ENCODE measurements at regions not wholly inside any gene's neighbourhood (a gene's known extent, or its start where the extent isn't known, plus 50 kb on each side); places are given as distances from the start of the nearest gene placed in this dataset.

DNA sequence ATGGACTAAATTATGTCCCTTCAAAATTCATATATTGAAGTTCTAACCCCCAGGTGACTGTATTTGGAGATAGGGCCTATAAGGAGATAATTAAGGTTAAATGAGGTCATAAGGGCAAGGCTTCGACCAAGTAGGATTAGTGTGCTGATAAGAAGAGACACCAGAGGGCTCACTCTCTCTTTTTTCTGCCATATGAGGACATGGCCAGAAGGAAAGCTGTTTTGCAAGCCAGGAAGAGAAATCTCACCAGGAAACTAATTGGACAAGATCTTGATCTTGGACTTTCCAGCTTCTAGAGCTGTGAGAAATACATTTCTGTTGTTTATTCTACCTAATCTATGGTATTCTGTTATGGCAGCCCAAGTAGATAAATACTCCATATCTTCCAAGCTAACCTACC, 503.6 kb upstream of the NAALADL2 start:
- no peaks in the 10 kb centered on the region for H3K27me3 ChIP-seq (ENCODE audit: control insufficient read depth in 2 of 2, insufficient read depth in 2 of 2, low read length in 2 of 2)
- BruUV-seq (replicated peaks) = no TSS peak
- H3K27ac ChIP-seq (ENCODE audit: insufficient read depth, low read depth, low read length) = no peak overlapping the region
- H2AFZ ChIP-seq (ENCODE audit: low read depth, low read length) = no peak overlapping the region
- no peaks in the 10 kb centered on the region for H3K36me3 ChIP-seq (ENCODE audit: control insufficient read depth in 2 of 2, extremely low read depth in 1 of 2, insufficient read depth in 2 of 2, low read length in 2 of 2)
- ChIA-PET CTCF (interaction anchor here (0.7 to 1.2 kb wide), 6 partner anchors 8 to 791 kb away, joined by 3 to 4 read pairs (median 3); no protein-coding TSS in a partner anchor), POLR2A (no interaction called here)
- dilution Hi-C loops (cut with MboI; ENCODE audit: extremely low pct_ligation_motif_present, low sequenced_read_pairs) (no loop called here), intact Hi-C loops (cut with micrococcal nuclease) (no loop called here)
- no peaks in the 10 kb centered on the region for H3K9me1 ChIP-seq (replicated peaks; ENCODE audit: control insufficient read depth, extremely low read depth, insufficient read depth, low read length)
- H4K20me1 ChIP-seq (replicated peaks; ENCODE audit: control insufficient read depth, extremely low read depth, insufficient read depth, low read length) = no peaks in the 10 kb centered on the region
- no peaks in the 10 kb centered on the region for H3K4me1 ChIP-seq (ENCODE audit: control insufficient read depth, extremely low read depth, insufficient read depth, low read length)
- no peaks in the 10 kb centered on the region for H3K79me2 ChIP-seq (ENCODE audit: control insufficient read depth, insufficient read depth, low read length)
- FAIRE-seq (no peak), DNase-seq (ENCODE audit: low read depth, low spot score) (peak; percentile 6)
- H3K9me3 ChIP-seq (replicated peaks; ENCODE audit: control insufficient read depth, insufficient read depth, low read length) = no peaks in the 10 kb centered on the region
- H3K4me2 ChIP-seq (ENCODE audit: insufficient read depth, low read length) = no peak overlapping the region
- no peak overlapping the region for H3K4me3 ChIP-seq (replicated peaks in 1 of 3; ENCODE audit: insufficient read depth in 1 of 3, low read depth in 1 of 3, low read length in 3 of 3)
- H3K9ac ChIP-seq (replicated peaks; ENCODE audit: extremely low read depth, insufficient read depth, low read length) = no peak overlapping the region
- TF ChIP-seq POLR2AphosphoS5 (IDR thresholded peaks at IDR 0.05; ENCODE audit: insufficient read depth, low read depth, low read length) = no peak
- TF ChIP-seq CTCF (IDR thresholded peaks at IDR 0.05; ENCODE audit: extremely low read depth in 1 of 2, insufficient read depth in 1 of 2, low read depth in 1 of 2, low read length in 2 of 2) = peak in 1 of 2 donors; percentile 0

DNA sequence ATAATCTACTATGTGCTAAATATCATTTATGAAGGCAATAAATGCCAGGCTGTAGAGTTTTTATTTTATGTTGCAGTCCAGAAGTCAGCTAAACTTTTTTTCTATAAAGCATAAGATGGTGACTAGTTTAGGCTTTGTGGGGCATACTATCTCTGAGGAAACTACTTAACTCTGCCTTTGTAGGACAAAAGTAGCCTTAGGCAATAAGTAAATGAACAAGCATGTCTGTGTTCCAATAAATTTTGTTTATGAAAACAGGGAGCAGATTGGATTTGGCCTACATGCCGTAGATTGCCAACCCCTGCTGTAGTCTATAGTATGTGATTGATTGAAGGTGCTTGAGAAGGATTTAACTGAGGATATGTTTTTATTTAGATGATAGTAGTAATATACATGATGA, 502.5 kb upstream of the NAALADL2 start:
- no TSS peak for BruUV-seq (replicated peaks)
- H3K36me3 ChIP-seq (ENCODE audit: control insufficient read depth in 2 of 2, extremely low read depth in 1 of 2, insufficient read depth in 2 of 2, low read length in 2 of 2) = no peaks in the 10 kb centered on the region
- H3K9ac ChIP-seq (replicated peaks; ENCODE audit: extremely low read depth, insufficient read depth, low read length) = no peak overlapping the region
- no peak for FAIRE-seq
- POLR2A ChIA-PET = no interaction called here
- TF ChIP-seq MYC (IDR thresholded peaks at IDR 0.05; ENCODE audit: low read depth, low read length) (no peak), POLR2AphosphoS5 (IDR thresholded peaks at IDR 0.05; ENCODE audit: insufficient read depth, low read depth, low read length) (no peak), CTCF (IDR thresholded peaks at IDR 0.05; ENCODE audit: extremely low read depth in 1 of 2, insufficient read depth in 1 of 2, low read depth in 1 of 2, low read length in 2 of 2) (no peak), EZH2 (IDR thresholded peaks at IDR 0.05; ENCODE audit: borderline replicate concordance, low read depth, low read length, severe bottlenecking) (no peak), POLR2A (IDR thresholded peaks at IDR 0.05; ENCODE audit: low read depth, low read length) (no peak), GATA2 (IDR thresholded peaks at IDR 0.05; ENCODE audit: insufficient read depth, insufficient read length, low read depth, low read length) (no peak), JUN (IDR thresholded peaks at IDR 0.05; ENCODE audit: borderline replicate concordance, insufficient read depth, insufficient read length, low read depth) (no peak), FOS (IDR thresholded peaks at IDR 0.05; ENCODE audit: borderline replicate concordance, insufficient read depth, low read length) (no peak)
- TF ChIP-seq, protein P1, sequence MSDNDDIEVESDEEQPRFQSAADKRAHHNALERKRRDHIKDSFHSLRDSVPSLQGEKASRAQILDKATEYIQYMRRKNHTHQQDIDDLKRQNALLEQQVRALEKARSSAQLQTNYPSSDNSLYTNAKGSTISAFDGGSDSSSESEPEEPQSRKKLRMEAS (IDR thresholded peaks at IDR 0.05; ENCODE audit: insufficient read depth, insufficient read length) = no peak
- no peak for DNase-seq (ENCODE audit: low read depth, low spot score)
- H2AFZ ChIP-seq (ENCODE audit: low read depth, low read length) = no peak overlapping the region
- intact Hi-C loops (cut with micrococcal nuclease) (no loop called here), dilution Hi-C loops (cut with MboI; ENCODE audit: extremely low pct_ligation_motif_present, low sequenced_read_pairs) (no loop called here)
- H3K79me2 ChIP-seq (ENCODE audit: control insufficient read depth, insufficient read depth, low read length) = no peaks in the 10 kb centered on the region
- CTCF ChIA-PET = interaction anchor here (1.1 kb wide), 1 partner anchor 11 kb away, joined by 3 read pairs; no protein-coding TSS in a partner anchor
- no peaks in the 10 kb centered on the region for H3K27me3 ChIP-seq (ENCODE audit: control insufficient read depth in 2 of 2, insufficient read depth in 2 of 2, low read length in 2 of 2)
- H4K20me1 ChIP-seq (replicated peaks; ENCODE audit: control insufficient read depth, extremely low read depth, insufficient read depth, low read length) = no peaks in the 10 kb centered on the region
- no peaks in the 10 kb centered on the region for H3K9me3 ChIP-seq (replicated peaks; ENCODE audit: control insufficient read depth, insufficient read depth, low read length)
- no peak overlapping the region for H3K27ac ChIP-seq (ENCODE audit: insufficient read depth, low read depth, low read length)
- H3K4me3 ChIP-seq (replicated peaks in 1 of 3; ENCODE audit: insufficient read depth in 1 of 3, low read depth in 1 of 3, low read length in 3 of 3) = no peak overlapping the region
- no peaks in the 10 kb centered on the region for H3K9me1 ChIP-seq (replicated peaks; ENCODE audit: control insufficient read depth, extremely low read depth, insufficient read depth, low read length)
- H3K4me1 ChIP-seq (ENCODE audit: control insufficient read depth, extremely low read depth, insufficient read depth, low read length) = no peaks in the 10 kb centered on the region
- H3K4me2 ChIP-seq (ENCODE audit: insufficient read depth, low read length) = no peak overlapping the region

Measured in endothelial cell of umbilical vein (primary cell).